ENCODE measurements at regions not wholly inside any gene's neighbourhood (a gene's known extent, or its start where the extent isn't known, plus 50 kb on each side); places are given as distances from the start of the nearest gene placed in this dataset.

- DNase-seq = no peak
Measured at GRCh38 chr2:239682518-239682917, 281.7 kb upstream of the HDAC4 start.

GRCh38 chr2:239679755-239680154 is 278.9 kb upstream of the HDAC4 start:
- no peak for DNase-seq

- DNase-seq = no peak
Measured at GRCh38 chr2:239678666-239679296, 278.0 kb upstream of the HDAC4 start.

- DNase-seq = no peak
Measured at GRCh38 chr2:239678186-239678490, 277.3 kb upstream of the HDAC4 start.

- DNase-seq = no peak
Measured at GRCh38 chr2:239677453-239678185, 276.8 kb upstream of the HDAC4 start.

- DNase-seq = no peak
Measured at GRCh38 chr2:239676716-239677452, 276.1 kb upstream of the HDAC4 start.

- DNase-seq = no peak
Measured at GRCh38 chr2:239675826-239676715, 275.3 kb upstream of the HDAC4 start.

GRCh38 chr2:239674981-239675825 is 274.4 kb upstream of the HDAC4 start:
- DNase-seq = no peak

- no peak for DNase-seq
Measured at GRCh38 chr2:239674101-239674980, 273.5 kb upstream of the HDAC4 start.

GRCh38 chr2:239673641-239674040 is 272.8 kb upstream of the HDAC4 start:
- no peak for DNase-seq

- no peak for DNase-seq
Measured at GRCh38 chr2:239671916-239672849, 271.4 kb upstream of the HDAC4 start.

- DNase-seq = no peak
Measured at GRCh38 chr2:239671471-239671870, 270.7 kb upstream of the HDAC4 start.

- DNase-seq = no peak
Measured at GRCh38 chr2:239670463-239671120, 269.8 kb upstream of the HDAC4 start.

GRCh38 chr2:239669899-239670460 is 269.2 kb upstream of the HDAC4 start:
- no peak for DNase-seq

GRCh38 chr2:239669181-239669898 is 268.5 kb upstream of the HDAC4 start:
- DNase-seq = no peak

- no peak for DNase-seq
Measured at GRCh38 chr2:239668651-239669050, 267.8 kb upstream of the HDAC4 start.

- DNase-seq = no peak
Measured at GRCh38 chr2:239668042-239668441, 267.2 kb upstream of the HDAC4 start.

GRCh38 chr2:239667431-239667985 is 266.7 kb upstream of the HDAC4 start:
- DNase-seq = no peak
